ENCODE measurements at regions not wholly inside any gene's neighbourhood (a gene's known extent, or its start where the extent isn't known, plus 50 kb on each side); places are given as distances from the start of the nearest gene placed in this dataset.
"Not testable (repeated sequence)": the region's sequence is repeated elsewhere in the genome, so short reads cannot be mapped to it uniquely, and the experiment has no call there.

DNA sequence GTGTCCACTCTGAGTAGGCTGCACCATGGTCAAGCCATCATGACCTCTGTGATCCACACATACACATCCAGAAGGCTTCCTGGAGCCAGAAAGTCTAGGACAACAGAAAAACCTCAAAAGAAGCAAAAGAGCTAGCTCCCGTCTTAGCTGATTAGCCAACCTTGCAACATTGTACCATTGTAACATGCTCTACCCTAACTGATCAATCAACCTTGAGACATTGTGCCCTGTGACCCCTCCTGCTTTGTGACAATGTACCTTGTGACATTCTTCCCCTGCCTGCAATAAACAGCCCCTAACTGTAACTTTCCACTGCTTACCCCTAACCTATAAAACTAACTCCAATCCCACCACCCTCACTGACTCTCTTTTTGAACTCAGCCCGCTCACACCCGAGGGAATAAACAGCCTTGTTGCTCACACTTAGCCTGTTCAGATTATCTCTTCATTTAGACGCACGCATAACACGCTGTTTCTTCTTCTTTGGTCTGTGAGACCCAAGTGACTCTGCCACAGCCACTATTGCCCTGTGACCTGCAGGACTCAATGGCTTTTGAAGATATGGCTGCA, 1104.6 kb downstream of the OTOL1 start:
- WGBS, 2 experiments (ENCODE audit: insufficient coverage in 2 of 2), result 90 to 98% methylated on average over 6 of the region's 6 CpGs
- H3K36me3 ChIP-seq (ENCODE audit: control insufficient read depth, insufficient read depth, low read length), result no peaks in the 10 kb centered on the region
- H3K27ac ChIP-seq (ENCODE audit: low read depth, low read length, severe bottlenecking), result no peak overlapping the region
- H3K4me1 ChIP-seq (ENCODE audit: control insufficient read depth, insufficient read depth, low read length, poor library complexity, severe bottlenecking), result no peaks in the 10 kb centered on the region
- H3K4me3 ChIP-seq (ENCODE audit: extremely low read depth, insufficient read depth, low read length, poor library complexity, severe bottlenecking), result no peak overlapping the region
- H3K9me3 ChIP-seq (ENCODE audit: control insufficient read depth, low read length), result no peaks in the 10 kb centered on the region

DNA sequence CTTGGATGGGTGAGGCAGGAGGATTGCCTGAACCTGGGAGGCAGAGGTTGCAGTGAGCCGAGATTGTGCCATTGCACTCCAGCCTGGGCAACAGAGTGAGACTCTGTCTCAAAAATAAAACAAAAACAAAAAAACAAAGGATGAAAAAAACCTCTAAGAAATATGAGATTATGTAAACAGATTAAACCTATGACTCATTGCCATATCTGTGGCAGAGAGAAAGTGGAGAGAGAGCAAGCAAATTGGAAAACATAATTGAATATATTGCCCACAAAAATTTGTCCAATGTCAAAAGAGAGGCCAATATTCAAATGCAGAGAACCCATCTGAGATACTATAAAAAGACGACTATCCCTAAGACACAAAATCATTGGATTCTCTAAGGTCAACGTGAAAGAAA, 1106.0 kb downstream of the OTOL1 start:
- no peaks in the 10 kb centered on the region for H3K4me1 ChIP-seq (ENCODE audit: control insufficient read depth, insufficient read depth, low read length, poor library complexity, severe bottlenecking)
- no peaks in the 10 kb centered on the region for H3K36me3 ChIP-seq (ENCODE audit: control insufficient read depth, insufficient read depth, low read length)
- no peak overlapping the region for H3K27ac ChIP-seq (ENCODE audit: low read depth, low read length, severe bottlenecking)
- H3K9me3 ChIP-seq (ENCODE audit: control insufficient read depth, low read length), result no peaks in the 10 kb centered on the region
- 100% methylated on average over 1 of the region's 3 CpGs for WGBS, 2 experiments (ENCODE audit: insufficient coverage in 2 of 2)
- H3K4me3 ChIP-seq (ENCODE audit: extremely low read depth, insufficient read depth, low read length, poor library complexity, severe bottlenecking), result no peak overlapping the region

DNA sequence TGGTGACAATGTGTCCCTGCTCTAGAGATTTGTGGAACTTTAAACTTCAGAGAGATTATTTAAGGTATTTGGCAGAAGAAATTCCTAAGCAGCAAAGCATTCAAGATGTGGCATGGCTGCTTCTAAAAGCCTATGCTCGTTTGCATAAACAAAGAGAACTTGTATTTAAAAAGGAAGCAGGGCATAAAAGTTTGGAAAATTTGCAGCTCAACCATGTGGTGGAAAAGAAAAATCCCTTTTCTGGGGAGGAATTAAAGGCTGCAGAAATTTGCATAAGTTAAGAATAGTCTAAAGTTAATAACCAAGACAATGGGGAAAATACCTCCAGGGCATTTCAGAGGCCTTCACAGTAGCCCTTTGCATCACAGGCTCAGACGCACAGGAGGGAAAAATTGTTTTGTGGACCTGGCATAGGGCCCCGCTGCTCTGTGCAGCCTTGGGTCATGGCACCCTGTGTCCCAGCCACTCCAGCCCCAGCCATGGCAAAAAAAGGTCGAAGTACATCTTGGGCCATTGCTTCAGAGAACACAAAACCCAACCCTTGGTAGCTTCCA, 1109.1 kb downstream of the OTOL1 start:
- Histone ChIP-seq H3K4me3 (ENCODE audit: extremely low read depth, insufficient read depth, low read length, poor library complexity, severe bottlenecking) (no peak overlapping the region), H3K4me1 (ENCODE audit: control insufficient read depth, insufficient read depth, low read length, poor library complexity, severe bottlenecking) (no peaks in the 10 kb centered on the region), H3K27ac (ENCODE audit: low read depth, low read length, severe bottlenecking) (no peak overlapping the region), H3K9me3 (ENCODE audit: control insufficient read depth, low read length) (no peaks in the 10 kb centered on the region), H3K36me3 (ENCODE audit: control insufficient read depth, insufficient read depth, low read length) (no peaks in the 10 kb centered on the region)
- 75 to 79% methylated on average over 2 to 4 of the region's 4 CpGs for WGBS, 2 experiments (ENCODE audit: insufficient coverage in 2 of 2)

DNA sequence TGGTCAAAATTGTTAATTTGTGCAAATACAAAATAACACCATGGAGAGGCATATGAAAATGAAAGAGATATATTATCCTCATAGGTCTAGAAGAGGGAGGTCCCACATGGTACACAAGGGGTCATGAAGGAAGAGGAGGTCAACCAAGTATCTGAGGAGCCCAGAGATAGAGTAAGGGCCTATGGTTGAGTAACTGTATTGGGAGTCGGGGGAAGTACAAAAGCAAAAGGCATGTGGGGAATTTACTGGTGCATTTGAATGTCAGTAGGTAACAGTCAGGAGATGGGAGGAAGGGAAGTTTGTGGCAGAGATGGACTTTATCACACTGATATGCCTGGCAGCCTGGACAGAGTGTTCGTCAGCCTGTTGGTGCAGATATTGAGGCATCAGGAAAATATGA, 1113.7 kb downstream of the OTOL1 start:
- no peak overlapping the region for H3K4me3 ChIP-seq (ENCODE audit: extremely low read depth, insufficient read depth, low read length, poor library complexity, severe bottlenecking)
- H3K27ac ChIP-seq (ENCODE audit: low read depth, low read length, severe bottlenecking), result no peak overlapping the region
- H3K4me1 ChIP-seq (ENCODE audit: control insufficient read depth, insufficient read depth, low read length, poor library complexity, severe bottlenecking), result no peaks in the 10 kb centered on the region
- 10 to 40% methylated on average over 1 of the region's 2 CpGs for WGBS, 2 experiments (ENCODE audit: insufficient coverage in 2 of 2)
- H3K9me3 ChIP-seq (ENCODE audit: control insufficient read depth, low read length), result no peaks in the 10 kb centered on the region
- H3K36me3 ChIP-seq (ENCODE audit: control insufficient read depth, insufficient read depth, low read length), result no peaks in the 10 kb centered on the region

DNA sequence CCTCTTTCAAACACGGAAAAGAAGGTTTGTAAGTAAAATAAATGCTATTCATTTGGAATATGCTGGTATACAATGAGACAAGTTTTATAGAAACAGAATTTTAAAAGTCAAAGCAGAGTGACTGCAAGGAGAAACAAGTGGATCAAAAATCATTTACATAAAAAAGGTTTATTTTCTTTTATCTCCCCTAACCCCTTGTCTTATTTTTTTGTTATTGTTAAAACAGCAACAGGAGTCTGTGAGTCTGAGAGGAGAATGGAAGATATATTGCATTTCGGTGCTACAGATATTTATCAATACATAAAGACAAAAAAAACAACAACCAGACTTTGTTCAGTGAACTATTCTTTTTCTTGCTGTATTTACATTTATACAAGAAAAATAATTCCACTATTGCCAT, 1116.4 kb downstream of the OTOL1 start:
- no CpG with 5 or more reads among the region's 2 CpGs for WGBS, 2 experiments (ENCODE audit: insufficient coverage in 2 of 2)
- Histone ChIP-seq H3K36me3 (ENCODE audit: control insufficient read depth, insufficient read depth, low read length) (no peaks in the 10 kb centered on the region), H3K9me3 (ENCODE audit: control insufficient read depth, low read length) (no peaks in the 10 kb centered on the region), H3K27ac (ENCODE audit: low read depth, low read length, severe bottlenecking) (no peak overlapping the region), H3K4me3 (ENCODE audit: extremely low read depth, insufficient read depth, low read length, poor library complexity, severe bottlenecking) (no peak overlapping the region), H3K4me1 (ENCODE audit: control insufficient read depth, insufficient read depth, low read length, poor library complexity, severe bottlenecking) (no peaks in the 10 kb centered on the region)

DNA sequence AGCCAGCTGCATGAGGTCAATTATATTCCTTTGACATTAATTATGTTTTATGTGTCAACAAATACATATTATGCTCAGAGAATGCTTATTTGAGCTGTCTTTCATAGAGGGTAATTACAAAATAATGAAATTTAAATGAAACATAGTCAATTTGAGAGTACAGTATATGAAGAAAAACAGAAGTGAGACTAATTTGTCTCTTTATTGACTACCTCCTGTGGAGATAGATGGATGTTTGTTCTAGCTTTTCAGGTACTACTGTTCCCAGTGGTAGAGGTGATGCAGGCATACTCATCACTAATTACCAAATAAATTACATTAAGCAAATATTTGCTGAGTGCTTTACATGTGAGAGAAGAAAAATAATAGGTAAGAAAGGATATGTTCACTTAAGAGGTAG, 1129.6 kb downstream of the OTOL1 start:
- H3K36me3 ChIP-seq (ENCODE audit: control insufficient read depth, insufficient read depth, low read length), result no peaks in the 10 kb centered on the region
- H3K27ac ChIP-seq (ENCODE audit: low read depth, low read length, severe bottlenecking), result no peak overlapping the region
- H3K9me3 ChIP-seq (ENCODE audit: control insufficient read depth, low read length), result no peaks in the 10 kb centered on the region
- H3K4me3 ChIP-seq (ENCODE audit: extremely low read depth, insufficient read depth, low read length, poor library complexity, severe bottlenecking), result no peak overlapping the region
- H3K4me1 ChIP-seq (ENCODE audit: control insufficient read depth, insufficient read depth, low read length, poor library complexity, severe bottlenecking), result no peaks in the 10 kb centered on the region

DNA sequence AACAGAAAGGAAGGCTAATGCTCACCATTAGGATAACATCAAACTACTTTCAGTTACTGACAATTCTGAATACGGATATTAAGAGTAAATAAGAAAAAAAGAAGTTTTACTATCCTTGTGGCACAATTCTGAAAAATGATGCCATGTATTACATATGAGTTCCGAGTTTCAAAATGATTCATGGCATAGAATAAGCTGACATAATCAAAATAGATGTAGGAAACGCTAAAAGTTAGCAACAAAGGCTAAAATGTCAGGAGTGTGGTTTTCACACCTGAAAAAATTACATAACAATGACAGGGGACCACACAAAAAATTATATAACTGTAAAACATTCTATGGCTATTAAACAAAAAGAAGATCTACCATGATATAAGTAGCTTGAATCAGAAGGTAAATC, 1131.9 kb downstream of the OTOL1 start:
- Histone ChIP-seq H3K9me3 (ENCODE audit: control insufficient read depth, low read length) (no peaks in the 10 kb centered on the region), H3K4me1 (ENCODE audit: control insufficient read depth, insufficient read depth, low read length, poor library complexity, severe bottlenecking) (no peaks in the 10 kb centered on the region), H3K27ac (ENCODE audit: low read depth, low read length, severe bottlenecking) (no peak overlapping the region), H3K4me3 (ENCODE audit: extremely low read depth, insufficient read depth, low read length, poor library complexity, severe bottlenecking) (no peak overlapping the region), H3K36me3 (ENCODE audit: control insufficient read depth, insufficient read depth, low read length) (no peaks in the 10 kb centered on the region)
- 86 to 88% methylated on average over 1 of the region's 3 CpGs for WGBS, 2 experiments (ENCODE audit: insufficient coverage in 2 of 2)

DNA sequence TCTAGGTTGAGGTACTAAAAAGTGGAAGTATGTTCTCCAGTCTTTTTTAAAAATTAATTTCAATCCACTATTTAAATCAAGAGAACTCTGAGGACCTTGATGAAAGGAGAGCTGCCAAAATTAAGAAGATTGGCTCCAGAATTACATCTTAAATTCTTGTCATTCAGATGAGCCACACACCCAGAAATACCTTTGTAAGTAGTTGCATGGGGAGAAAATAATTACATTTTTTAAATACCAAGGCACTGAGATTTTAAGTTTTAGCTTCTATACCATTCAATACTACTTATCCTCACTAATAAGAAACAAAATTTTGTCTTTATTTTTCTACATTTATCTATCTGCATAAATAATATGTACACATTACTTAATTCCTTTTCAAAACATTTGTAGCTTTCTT, 1132.8 kb downstream of the OTOL1 start:
- no peak overlapping the region for H3K4me3 ChIP-seq (ENCODE audit: extremely low read depth, insufficient read depth, low read length, poor library complexity, severe bottlenecking)

DNA sequence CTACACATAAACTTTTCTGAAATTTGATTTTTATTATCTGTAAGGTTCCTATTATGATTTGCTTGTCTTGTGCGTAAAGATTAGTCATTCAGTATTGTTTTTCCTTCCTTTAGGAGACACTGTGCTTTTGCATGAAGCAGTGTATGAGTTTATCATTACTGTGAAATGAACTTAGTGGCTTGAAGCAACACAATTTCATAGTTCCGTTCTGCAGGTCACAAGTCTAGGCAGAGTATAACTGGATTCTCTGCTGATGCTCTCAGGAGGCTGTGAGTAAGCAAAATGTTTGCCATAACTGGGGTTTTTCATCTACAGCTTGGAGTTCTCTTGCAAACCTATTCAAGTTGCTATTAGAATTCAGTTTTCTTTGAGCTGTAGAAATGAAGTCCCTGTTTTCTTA, 1136.1 kb downstream of the OTOL1 start:
- Histone ChIP-seq H3K4me1 (ENCODE audit: control insufficient read depth, insufficient read depth, low read length, poor library complexity, severe bottlenecking) (no peaks in the 10 kb centered on the region), H3K4me3 (ENCODE audit: extremely low read depth, insufficient read depth, low read length, poor library complexity, severe bottlenecking) (no peak overlapping the region), H3K9me3 (ENCODE audit: control insufficient read depth, low read length) (peaks cover 4% of the 10 kb centered on the region), H3K27ac (ENCODE audit: low read depth, low read length, severe bottlenecking) (no peak overlapping the region), H3K36me3 (ENCODE audit: control insufficient read depth, insufficient read depth, low read length) (no peaks in the 10 kb centered on the region)
- WGBS, 2 experiments (ENCODE audit: insufficient coverage in 2 of 2), result 89 to 100% methylated on average over 1 of the region's 2 CpGs

More for the DNA sequence above, 1132.8 kb downstream of the OTOL1 start:
- Histone ChIP-seq H3K4me1 (ENCODE audit: control insufficient read depth, insufficient read depth, low read length, poor library complexity, severe bottlenecking) (no peaks in the 10 kb centered on the region), H3K9me3 (ENCODE audit: control insufficient read depth, low read length) (no peaks in the 10 kb centered on the region), H3K36me3 (ENCODE audit: control insufficient read depth, insufficient read depth, low read length) (no peaks in the 10 kb centered on the region), H3K27ac (ENCODE audit: low read depth, low read length, severe bottlenecking) (no peak overlapping the region)

DNA sequence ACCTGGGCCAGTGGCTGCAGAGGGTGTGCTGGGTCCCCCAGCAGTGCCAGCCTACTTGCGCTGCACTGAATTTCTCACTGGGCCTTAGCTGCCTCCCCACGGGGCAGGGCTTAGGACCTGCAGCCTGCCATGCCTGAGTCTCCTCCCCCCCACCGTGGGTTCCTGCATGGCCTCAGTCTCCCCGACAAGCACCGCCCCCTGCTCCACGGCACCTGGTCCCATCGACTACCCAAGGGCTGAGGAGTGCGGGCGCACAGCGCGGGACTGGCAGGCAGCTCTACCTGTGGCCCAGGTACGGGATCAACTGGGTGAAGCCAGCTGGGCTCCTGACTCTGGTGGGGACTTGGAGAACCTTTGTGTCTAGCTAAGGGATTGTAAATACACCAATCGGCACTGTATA, 1143.6 kb downstream of the OTOL1 start:
- not testable (repeated sequence) for H3K4me3 ChIP-seq (ENCODE audit: extremely low read depth, insufficient read depth, low read length, poor library complexity, severe bottlenecking); H3K27ac ChIP-seq (ENCODE audit: low read depth, low read length, severe bottlenecking); H3K9me3 ChIP-seq (ENCODE audit: control insufficient read depth, low read length); H3K4me1 ChIP-seq (ENCODE audit: control insufficient read depth, insufficient read depth, low read length, poor library complexity, severe bottlenecking); H3K36me3 ChIP-seq (ENCODE audit: control insufficient read depth, insufficient read depth, low read length)
- 87 to 97% methylated on average over 11 to 13 of the region's 13 CpGs for WGBS, 2 experiments (ENCODE audit: insufficient coverage in 2 of 2)

DNA sequence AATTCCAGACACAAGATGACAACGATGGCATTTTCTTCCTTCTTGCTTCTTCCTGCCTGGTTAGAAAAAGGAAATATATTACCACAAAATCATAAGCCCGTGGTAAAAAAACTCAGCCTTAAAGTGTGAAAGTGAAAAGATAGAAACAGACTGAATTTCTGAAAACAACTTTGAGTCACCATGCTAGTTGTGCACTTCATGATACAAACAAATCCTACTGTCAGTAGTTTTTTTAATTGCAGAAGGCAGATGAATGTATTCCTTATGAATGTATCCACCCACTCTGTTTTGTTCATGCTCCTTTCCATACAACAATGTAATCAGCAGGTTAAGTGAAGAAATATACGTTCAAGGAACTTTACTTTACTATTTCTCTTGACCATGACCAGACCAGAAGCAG, 1144.7 kb downstream of the OTOL1 start:
- Histone ChIP-seq H3K4me1 (ENCODE audit: control insufficient read depth, insufficient read depth, low read length, poor library complexity, severe bottlenecking) (no peaks in the 10 kb centered on the region), H3K36me3 (ENCODE audit: control insufficient read depth, insufficient read depth, low read length) (no peaks in the 10 kb centered on the region), H3K27ac (ENCODE audit: low read depth, low read length, severe bottlenecking) (no peak overlapping the region), H3K9me3 (ENCODE audit: control insufficient read depth, low read length) (peaks cover 4% of the 10 kb centered on the region), H3K4me3 (ENCODE audit: extremely low read depth, insufficient read depth, low read length, poor library complexity, severe bottlenecking) (no peak overlapping the region)
- WGBS, 2 experiments (ENCODE audit: insufficient coverage in 2 of 2), result no CpG with 5 or more reads among the region's 3 CpGs
